ENCODE measurements at regions not wholly inside any gene's neighbourhood (a gene's known extent, or its start where the extent isn't known, plus 50 kb on each side); places are given as distances from the start of the nearest gene placed in this dataset.

DNA sequence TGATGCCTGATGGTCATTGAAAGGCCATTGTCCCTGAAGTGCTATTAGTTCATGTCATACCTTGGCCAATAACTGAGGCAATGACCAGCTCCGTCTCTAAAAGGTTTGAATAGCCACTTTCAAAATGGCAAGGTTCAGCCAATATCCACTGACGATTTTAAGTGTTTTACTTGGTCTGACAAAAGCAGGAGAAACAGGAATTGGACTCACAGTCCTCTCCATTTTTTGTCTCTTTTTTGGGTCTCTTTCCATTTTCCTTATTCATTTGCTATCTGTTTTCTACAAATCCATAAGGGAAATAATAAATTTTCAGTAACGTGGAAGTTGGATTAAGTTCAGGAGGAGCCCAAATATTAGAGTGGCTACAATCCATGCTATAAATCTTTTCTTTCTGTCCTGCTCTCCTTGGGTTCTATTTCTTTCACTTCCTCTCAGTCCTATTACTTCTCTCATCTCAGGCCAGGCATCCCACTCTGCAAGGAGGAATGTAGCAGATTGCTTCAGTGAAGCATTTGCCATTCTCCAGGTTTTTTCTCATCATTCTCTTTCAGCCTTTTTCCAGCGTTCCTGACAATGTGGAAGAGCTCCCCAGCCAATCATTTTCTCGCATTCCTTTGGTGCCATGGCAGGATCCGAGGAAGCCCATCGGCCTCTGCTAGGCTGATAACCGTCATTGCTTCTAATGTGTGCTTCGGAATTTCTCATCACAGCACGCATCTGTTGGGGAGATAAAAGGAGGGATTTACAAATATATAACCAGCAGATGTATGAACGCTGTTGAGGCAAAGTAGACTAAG lies 414.5 kb downstream of the ADGRL2 start:
- no peak for DNase-seq (ENCODE audit: low read depth)
- no peak overlapping the region for H3K4me3 ChIP-seq (ENCODE audit: low read depth, low read length)
- TF ChIP-seq, protein P1, sequence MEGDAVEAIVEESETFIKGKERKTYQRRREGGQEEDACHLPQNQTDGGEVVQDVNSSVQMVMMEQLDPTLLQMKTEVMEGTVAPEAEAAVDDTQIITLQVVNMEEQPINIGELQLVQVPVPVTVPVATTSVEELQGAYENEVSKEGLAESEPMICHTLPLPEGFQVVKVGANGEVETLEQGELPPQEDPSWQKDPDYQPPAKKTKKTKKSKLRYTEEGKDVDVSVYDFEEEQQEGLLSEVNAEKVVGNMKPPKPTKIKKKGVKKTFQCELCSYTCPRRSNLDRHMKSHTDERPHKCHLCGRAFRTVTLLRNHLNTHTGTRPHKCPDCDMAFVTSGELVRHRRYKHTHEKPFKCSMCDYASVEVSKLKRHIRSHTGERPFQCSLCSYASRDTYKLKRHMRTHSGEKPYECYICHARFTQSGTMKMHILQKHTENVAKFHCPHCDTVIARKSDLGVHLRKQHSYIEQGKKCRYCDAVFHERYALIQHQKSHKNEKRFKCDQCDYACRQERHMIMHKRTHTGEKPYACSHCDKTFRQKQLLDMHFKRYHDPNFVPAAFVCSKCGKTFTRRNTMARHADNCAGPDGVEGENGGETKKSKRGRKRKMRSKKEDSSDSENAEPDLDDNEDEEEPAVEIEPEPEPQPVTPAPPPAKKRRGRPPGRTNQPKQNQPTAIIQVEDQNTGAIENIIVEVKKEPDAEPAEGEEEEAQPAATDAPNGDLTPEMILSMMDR (IDR thresholded peaks at IDR 0.05; ENCODE audit: insufficient read depth, low read length) = no peak

DNA sequence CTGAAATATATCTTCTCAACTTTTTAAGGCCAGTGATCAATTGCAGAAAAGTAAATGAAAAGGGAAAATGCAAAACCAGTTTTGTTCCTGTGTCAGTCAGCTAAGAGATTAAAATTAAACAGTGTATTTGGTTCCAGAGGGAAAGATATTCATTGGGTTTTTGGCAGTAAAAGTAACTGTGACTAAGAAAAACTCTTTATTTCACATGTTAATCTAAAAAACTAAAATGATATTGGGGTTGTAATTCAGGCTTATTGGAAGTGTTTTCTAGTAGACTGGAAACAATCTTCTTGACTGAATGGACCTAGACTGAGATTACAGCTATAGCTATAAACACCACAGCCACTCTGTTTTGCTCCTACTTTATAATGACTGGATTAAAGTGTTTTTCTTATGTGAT lies 413.9 kb downstream of the ADGRL2 start:
- no peak overlapping the region for H3K4me3 ChIP-seq (ENCODE audit: low read depth, low read length)
- DNase-seq (ENCODE audit: low read depth) = peak; percentile 53
- TF ChIP-seq, protein P1 (IDR thresholded peaks at IDR 0.05; ENCODE audit: insufficient read depth, low read length) = no peak

DNA sequence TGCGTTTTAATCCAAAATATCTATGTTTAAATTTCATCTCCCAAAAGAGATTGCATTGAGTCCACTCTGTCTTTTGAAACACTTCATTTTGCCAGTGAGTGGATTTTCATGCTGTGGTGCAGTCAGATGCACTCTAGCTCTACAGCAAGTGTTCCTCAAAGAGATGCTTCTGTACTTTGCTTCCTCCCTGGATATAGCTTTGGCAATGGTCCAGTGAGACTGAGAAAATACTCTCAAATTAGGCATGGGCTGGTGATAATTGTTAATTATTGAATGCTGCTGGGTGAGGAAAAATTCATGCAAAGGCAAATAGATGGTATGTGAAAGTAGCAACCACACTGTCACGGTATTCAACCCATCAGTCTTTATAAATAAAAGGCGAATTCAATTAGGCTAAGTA lies 396.9 kb downstream of the ADGRL2 start:
- no peak overlapping the region for H3K4me3 ChIP-seq (ENCODE audit: low read depth, low read length)
- DNase-seq (ENCODE audit: low read depth) = no peak
- TF ChIP-seq, protein P1 (IDR thresholded peaks at IDR 0.05; ENCODE audit: insufficient read depth, low read length) = no peak

DNA sequence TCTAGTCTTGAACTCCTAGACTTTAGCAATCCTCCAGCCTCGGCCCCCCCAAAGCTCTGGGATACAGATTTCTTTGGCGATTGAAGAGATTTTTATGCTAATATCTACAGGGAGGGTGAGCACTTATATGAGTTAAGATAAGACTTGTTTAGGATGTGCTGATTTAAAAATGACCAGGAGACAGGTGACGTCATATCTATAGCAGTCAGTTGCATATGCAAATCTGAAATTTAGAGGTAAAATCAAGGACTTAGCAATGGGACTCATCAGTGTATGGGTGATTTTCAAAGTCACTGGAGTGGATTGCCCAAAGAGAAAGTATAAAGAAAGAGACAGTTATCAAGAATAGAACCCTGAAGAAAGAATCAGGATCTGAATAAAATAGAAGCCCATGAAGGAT lies 394.5 kb downstream of the ADGRL2 start:
- TF ChIP-seq, protein P1 (IDR thresholded peaks at IDR 0.05; ENCODE audit: insufficient read depth, low read length) = no peak
- H3K4me3 ChIP-seq (ENCODE audit: low read depth, low read length) = no peak overlapping the region
- no peak for DNase-seq (ENCODE audit: low read depth)

DNA sequence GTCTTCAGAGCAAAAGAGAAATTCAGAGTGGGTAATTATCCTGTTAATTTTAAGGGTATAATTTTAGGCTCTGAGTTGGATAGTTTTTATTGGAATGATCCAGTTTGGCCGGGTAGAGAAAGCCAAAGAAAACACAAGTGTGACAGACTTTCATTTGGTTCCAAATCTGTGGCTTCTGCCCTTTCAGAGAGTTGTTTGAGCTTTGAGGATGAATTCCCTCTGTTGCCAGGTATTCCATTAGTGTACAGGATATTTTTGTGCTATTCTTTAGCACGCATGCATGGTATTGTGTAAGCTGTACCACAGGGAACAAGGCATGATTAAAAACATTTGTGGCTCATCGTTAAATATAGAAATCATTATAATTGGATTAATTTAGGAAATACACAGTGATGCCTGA lies 384.4 kb downstream of the ADGRL2 start:
- DNase-seq (ENCODE audit: low read depth) = peak; percentile 80
- TF ChIP-seq, protein P1 (IDR thresholded peaks at IDR 0.05; ENCODE audit: insufficient read depth, low read length) = no peak
- H3K4me3 ChIP-seq (ENCODE audit: low read depth, low read length) = no peak overlapping the region

DNA sequence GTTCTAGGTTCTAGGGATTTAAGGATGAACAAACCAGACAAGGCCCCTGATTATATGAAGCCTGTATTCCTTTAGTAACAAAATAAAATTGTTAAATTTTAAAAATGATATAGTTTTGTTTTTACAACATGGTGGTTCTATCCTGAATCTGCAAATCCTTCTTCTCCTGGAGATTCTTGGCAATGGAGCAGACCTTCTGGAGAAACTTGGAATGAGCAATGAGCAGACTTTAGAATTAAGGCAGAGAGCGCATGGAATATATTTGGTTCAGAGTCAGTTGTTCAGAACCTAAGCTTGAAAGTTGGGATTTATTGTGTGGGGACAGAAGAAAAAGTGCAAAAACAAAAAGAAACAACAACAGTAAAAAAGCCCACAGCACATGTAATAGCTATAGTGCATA lies 381.1 kb downstream of the ADGRL2 start:
- TF ChIP-seq, protein P1 (IDR thresholded peaks at IDR 0.05; ENCODE audit: insufficient read depth, low read length) = no peak
- H3K4me3 ChIP-seq (ENCODE audit: low read depth, low read length) = no peak overlapping the region
- DNase-seq (ENCODE audit: low read depth) = no peak

DNA sequence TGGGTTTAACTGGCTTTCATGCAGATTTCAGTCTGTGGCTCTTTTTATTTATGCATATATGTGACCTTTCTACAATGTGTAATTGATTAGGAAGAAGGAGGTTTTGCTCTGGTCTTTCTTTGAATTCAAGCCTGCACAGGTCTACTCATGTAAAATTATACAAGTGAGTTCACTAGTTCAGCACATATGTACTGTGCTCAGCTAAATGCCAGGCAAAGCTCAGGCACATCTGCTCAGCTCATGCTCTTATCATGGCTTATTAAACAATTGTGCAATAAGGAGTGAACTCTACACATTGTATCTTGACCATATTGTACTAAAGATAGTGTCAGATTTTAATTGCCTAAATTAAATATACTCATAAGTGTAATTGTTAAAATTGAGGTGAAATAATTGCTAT lies 378.4 kb downstream of the ADGRL2 start:
- TF ChIP-seq, protein P1 (IDR thresholded peaks at IDR 0.05; ENCODE audit: insufficient read depth, low read length) = no peak
- DNase-seq (ENCODE audit: low read depth) = peak; percentile 16
- no peak overlapping the region for H3K4me3 ChIP-seq (ENCODE audit: low read depth, low read length)
